ENCODE measurements at regions not wholly inside any gene's neighbourhood (a gene's known extent, or its start where the extent isn't known, plus 50 kb on each side); places are given as distances from the start of the nearest gene placed in this dataset.

GRCh38 chr12:77667101-77667500 is 163.6 kb upstream of the NAV3 start:
- CTCF ChIA-PET, result no interaction called here

GRCh38 chr12:77648716-77649115 is 182.0 kb upstream of the NAV3 start:
- no peaks in the 10 kb centered on the region for H3K36me3 ChIP-seq (ENCODE audit: control insufficient read depth in 2 of 2, insufficient read depth in 1 of 2, low read length in 2 of 2)
- H3K9me3 ChIP-seq (ENCODE audit: control insufficient read depth, insufficient read depth, low read depth, low read length), result no peaks in the 10 kb centered on the region
- ChIA-PET CTCF (interaction anchor here (1.0 kb wide), 1 partner anchor 23 kb away, joined by 4 read pairs; no protein-coding TSS in a partner anchor), POLR2A (no interaction called here)
- H3K27ac ChIP-seq (ENCODE audit: extremely low read depth, low read depth, low read length), result no peak overlapping the region
- TF ChIP-seq IKZF3 (tag by site-specific recombination; IDR thresholded peaks at IDR 0.05), result no peak
- TF ChIP-seq ZNF654 (tag by site-specific recombination; IDR thresholded peaks at IDR 0.05; ENCODE audit: low read depth), result no peak
- no peak for TF ChIP-seq ZNF610 (tag by site-specific recombination; IDR thresholded peaks at IDR 0.05; ENCODE audit: borderline replicate concordance)
- no peak for TF ChIP-seq ZNF549 (tag by site-specific recombination; IDR thresholded peaks at IDR 0.05)
- no peak for TF ChIP-seq ZNF658 (tag by site-specific recombination; IDR thresholded peaks at IDR 0.05)
- no peak overlapping the region for H3K4me3 ChIP-seq (ENCODE audit: low read depth, low read length)
- H3K4me1 ChIP-seq (ENCODE audit: control insufficient read depth, insufficient read depth, low read length), result no peaks in the 10 kb centered on the region

More at GRCh38 chr12:77667101-77667500, 163.6 kb upstream of the NAV3 start:
- no peaks in the 10 kb centered on the region for H3K9me3 ChIP-seq (ENCODE audit: control insufficient read depth, insufficient read depth, low read depth, low read length)
- POLR2A ChIA-PET, result no interaction called here
- H3K4me3 ChIP-seq (ENCODE audit: low read depth, low read length), result no peak overlapping the region
- TF ChIP-seq ZNF837 (tag by site-specific recombination; IDR thresholded peaks at IDR 0.05), result no peak
- TF ChIP-seq ZNF266 (tag by site-specific recombination; IDR thresholded peaks at IDR 0.05; ENCODE audit: low read depth), result no peak
- no peak for TF ChIP-seq OVOL3 (tag by site-specific recombination; IDR thresholded peaks at IDR 0.05)
- no peak for TF ChIP-seq ZNF214 (tag by site-specific recombination; IDR thresholded peaks at IDR 0.05; ENCODE audit: borderline replicate concordance)
- TF ChIP-seq KLF16 (tag by site-specific recombination; IDR thresholded peaks at IDR 0.05), result no peak
- TF ChIP-seq ZNF37A (tag by site-specific recombination; IDR thresholded peaks at IDR 0.05), result no peak
- no peaks in the 10 kb centered on the region for H3K4me1 ChIP-seq (ENCODE audit: control insufficient read depth, insufficient read depth, low read length)
- no peaks in the 10 kb centered on the region for H3K36me3 ChIP-seq (ENCODE audit: control insufficient read depth in 2 of 2, insufficient read depth in 1 of 2, low read length in 2 of 2)
- H3K27ac ChIP-seq (ENCODE audit: extremely low read depth, low read depth, low read length), result no peak overlapping the region

- H3K9me3 ChIP-seq (ENCODE audit: control insufficient read depth, insufficient read depth, low read depth, low read length), result no peaks in the 10 kb centered on the region
- POLR2A ChIA-PET, result no interaction called here
- no peaks in the 10 kb centered on the region for H3K4me1 ChIP-seq (ENCODE audit: control insufficient read depth, insufficient read depth, low read length)
- TF ChIP-seq HOXA7 (CRISPR knock-in tag; IDR thresholded peaks at IDR 0.05; ENCODE audit: borderline replicate concordance) (no peak), ZNF513 (tag by site-specific recombination; IDR thresholded peaks at IDR 0.05) (no peak), ZNF776 (tag by site-specific recombination; IDR thresholded peaks at IDR 0.05; ENCODE audit: borderline replicate concordance) (no peak), ZNF2 (tag by site-specific recombination; IDR thresholded peaks at IDR 0.05) (no peak), GLI4 (tag by site-specific recombination; IDR thresholded peaks at IDR 0.05) (no peak), ZNF26 (tag by site-specific recombination; IDR thresholded peaks at IDR 0.05) (no peak), ZNF48 (tag by site-specific recombination; IDR thresholded peaks at IDR 0.05) (no peak), ZSCAN16 (tag by site-specific recombination; IDR thresholded peaks at IDR 0.05) (no peak), ZBTB1 (tag by site-specific recombination; IDR thresholded peaks at IDR 0.05) (no peak), PRDM4 (tag by site-specific recombination; IDR thresholded peaks at IDR 0.05) (no peak)
- CTCF ChIA-PET, result interaction anchor here (0.6 kb wide), 1 partner anchor 1606 kb away, joined by 3 read pairs; no protein-coding TSS in a partner anchor
- H3K36me3 ChIP-seq (ENCODE audit: control insufficient read depth in 2 of 2, insufficient read depth in 1 of 2, low read length in 2 of 2), result no peaks in the 10 kb centered on the region
- H3K27ac ChIP-seq (ENCODE audit: extremely low read depth, low read depth, low read length), result no peak overlapping the region
- no peak overlapping the region for H3K4me3 ChIP-seq (ENCODE audit: low read depth, low read length)
Measured at GRCh38 chr12:77645966-77646598, 184.6 kb upstream of the NAV3 start.

Data from HEK293 (cell line).